SK-MEL-5 (cell line): ENCODE measurements at regions not wholly inside any gene's neighbourhood (a gene's known extent, or its start where the extent isn't known, plus 50 kb on each side); places are given as distances from the start of the nearest gene placed in this dataset.
"Not testable (repeated sequence)": the region's sequence is repeated elsewhere in the genome, so short reads cannot be mapped to it uniquely, and the experiment has no call there.

Source experiments
- DNase-seq: peaks from one replicate; pipeline ENCODE4 v3.0.0-alpha.2; 2016; ENCODE audit warnings: low read depth, low spot score
- in situ Hi-C: cut with HindIII; loops from 2 replicates; pipeline ENCODE4 v1.10.0; 2016; ENCODE audit warnings: low sequenced_read_pairs, high pct_unique_total_duplicates, low pct_unique_long_range_greater_than_20kb

DNA sequence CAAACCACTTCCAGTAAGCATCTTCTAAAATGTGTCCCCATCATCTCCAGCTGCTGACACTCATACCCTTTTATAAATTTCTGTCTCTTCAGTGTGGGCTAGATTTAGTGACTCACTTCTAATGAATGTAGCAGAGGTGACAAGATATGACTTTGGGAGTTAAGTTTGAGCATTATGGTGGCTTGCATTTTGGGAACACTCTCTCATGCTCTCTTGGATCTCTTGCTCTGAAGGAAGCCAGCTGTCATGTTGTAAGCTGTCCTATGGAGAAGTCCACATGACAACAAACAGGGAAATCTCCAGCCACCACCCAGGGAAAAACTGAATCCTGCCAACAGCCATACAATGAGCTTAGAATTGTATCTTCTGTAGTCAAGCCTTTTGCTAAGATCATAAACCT is 691.3 kb upstream of the PCDH7 start:
- DNase-seq = no peak
- in situ Hi-C loops = no loop called here

DNA sequence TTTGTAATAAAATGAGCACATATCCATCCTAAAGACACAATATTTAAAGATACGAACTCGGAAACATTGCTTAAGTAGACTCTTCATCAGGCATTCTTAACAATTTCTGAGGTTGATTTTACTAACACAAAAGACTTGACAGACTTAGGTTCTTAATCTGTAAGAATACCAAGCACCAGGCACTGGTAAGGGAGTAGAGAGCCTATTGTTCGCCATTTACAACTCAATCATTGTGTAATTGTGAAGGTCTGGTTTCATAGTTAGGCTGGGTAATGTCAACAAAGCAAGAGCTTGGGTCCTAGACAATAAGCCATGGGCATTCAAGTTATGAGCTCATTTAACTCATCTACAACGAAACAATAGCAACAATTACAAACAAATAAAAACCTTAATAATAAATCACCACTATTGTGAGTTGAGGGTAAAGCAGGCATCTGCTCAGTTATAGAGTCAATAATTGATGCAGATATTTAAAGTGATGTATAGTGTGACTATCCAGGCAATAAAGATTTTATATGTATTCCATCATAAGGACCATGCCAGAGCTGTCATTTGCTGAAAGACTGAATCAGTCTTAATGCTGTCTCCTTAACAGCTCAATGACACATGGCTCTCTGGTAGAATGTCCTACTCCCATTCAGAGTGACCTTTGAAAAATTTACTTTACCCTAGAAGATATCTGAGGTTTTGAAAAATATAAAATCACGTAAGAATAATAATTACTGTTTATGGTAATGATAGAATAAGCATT is 664.0 kb upstream of the PCDH7 start:
- in situ Hi-C loops = no loop called here
- no peak for DNase-seq

DNA sequence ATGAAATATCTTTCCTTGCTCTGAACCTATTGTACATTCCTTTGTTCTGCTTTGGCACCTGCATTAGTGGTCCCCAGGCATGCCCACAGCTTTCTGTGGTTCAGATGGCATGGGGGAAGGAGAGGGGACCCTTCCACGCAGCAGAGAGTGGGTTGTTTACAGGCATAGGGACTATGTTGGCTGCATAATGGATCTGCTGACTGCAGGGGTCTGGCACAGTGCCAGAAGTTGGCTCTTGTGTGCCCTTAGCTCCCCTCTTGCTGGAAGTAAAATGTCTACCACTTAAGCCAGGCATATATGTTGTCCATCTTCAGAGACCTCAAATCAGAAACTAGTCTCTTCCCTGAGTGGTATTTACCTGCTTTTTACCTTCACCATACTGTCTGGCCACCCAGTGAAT is 651.9 kb upstream of the PCDH7 start:
- in situ Hi-C loops = no loop called here
- DNase-seq = no peak

DNA sequence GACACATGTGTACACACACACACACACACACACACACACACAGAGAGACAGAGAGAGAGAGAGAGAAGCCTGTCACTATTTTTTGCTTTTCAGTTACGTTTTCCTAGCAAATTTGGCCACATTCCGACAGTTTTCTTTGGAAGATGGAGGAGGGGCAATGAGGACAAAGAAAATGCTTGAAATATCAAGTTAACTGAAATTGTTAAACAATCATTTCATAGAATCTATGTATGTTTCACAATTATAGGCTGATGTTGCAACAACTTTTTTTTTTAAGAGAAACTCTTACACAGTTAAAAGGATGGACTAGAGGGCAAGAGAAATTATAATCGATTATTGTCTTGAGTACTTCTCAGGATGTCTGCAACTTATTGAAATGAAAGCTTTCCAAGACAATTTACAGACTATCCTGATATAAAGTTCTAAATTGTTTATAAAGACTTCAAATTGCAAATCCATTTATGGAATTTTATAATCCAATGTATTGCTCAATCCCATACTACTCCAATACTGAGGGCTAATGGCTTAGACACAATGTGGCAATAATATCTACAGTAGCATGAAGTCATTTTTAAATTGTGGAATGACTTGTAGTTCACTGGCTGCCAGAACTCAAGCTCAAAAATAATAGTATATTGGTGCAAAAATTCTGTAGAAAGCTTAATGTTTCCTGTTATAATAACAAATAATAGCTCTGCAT is 647.0 kb upstream of the PCDH7 start:
- in situ Hi-C loops = no loop called here
- no peak for DNase-seq

DNA sequence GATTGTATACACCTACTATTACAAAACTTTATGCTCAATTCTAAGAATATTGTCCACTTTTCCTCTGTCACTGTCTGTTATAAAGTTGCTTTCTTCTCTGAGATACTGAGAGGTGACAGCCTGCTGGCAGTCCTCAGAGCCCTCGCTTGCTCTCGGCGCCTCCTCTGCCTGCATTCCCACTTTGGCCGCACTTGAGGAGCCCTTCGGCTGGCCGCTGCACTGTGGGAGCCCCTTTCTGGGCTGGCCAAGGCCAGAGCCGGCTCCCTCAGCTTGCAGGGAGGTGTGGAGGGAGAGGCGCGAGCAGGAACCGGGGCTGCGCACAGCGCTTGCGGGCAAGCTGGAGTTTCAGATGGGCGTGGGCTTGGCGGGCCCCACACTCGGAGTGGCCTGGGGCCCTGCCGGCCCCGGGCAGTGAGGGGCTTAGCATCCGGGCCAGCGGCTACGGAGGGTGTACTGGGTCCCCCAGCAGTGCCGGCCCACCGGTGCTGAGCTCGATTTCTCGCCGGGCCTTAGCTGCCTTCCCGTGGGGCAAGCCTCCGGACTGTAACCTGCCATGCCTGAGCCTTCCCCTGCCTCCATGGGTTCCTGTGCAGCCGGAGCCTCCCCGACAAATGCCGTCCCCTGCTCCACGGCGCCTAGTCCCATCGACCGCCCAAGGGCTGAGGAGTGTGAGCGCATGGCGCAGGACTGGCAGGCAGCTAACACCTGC is 627.6 kb upstream of the PCDH7 start:
- DNase-seq, in situ Hi-C loops: not testable (repeated sequence)

DNA sequence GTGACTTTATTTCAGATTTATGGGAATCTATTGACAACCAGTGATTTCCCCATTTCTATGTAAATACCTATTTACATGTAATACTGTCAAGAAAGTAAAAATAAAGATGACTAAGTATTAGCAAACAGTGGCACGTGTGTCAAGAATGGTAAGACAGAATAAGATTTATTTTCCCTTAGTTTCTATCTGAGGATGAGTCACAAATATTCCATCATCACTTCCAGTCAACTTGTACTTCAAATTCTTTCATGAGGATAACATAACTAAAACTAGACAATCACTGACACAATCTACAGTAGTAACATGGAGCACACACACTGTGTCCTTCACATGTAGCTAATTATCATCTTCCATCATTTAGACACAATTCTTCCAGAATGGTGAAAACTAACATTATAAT is 625.3 kb upstream of the PCDH7 start:
- in situ Hi-C loops = no loop called here
- DNase-seq = no peak

DNA sequence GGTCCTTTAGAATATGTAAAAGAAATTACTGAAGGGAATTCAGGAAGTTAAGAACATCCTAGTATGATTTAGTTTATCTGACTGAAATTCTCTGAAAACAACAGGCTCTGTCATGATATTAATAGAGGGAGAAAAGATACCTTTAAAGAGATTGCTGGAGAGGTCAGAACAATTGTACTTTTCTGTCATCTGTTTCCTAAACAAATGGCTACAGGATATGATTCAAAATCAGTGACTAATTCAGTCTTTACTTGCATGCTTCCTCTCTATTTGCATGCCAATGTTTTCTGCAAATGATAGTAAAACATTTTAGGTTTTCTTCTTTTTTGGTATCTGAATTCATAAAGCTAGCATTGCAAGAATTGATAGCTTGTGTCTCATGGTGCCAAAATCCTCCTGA is 616.7 kb upstream of the PCDH7 start:
- no peak for DNase-seq
- in situ Hi-C loops = no loop called here

DNA sequence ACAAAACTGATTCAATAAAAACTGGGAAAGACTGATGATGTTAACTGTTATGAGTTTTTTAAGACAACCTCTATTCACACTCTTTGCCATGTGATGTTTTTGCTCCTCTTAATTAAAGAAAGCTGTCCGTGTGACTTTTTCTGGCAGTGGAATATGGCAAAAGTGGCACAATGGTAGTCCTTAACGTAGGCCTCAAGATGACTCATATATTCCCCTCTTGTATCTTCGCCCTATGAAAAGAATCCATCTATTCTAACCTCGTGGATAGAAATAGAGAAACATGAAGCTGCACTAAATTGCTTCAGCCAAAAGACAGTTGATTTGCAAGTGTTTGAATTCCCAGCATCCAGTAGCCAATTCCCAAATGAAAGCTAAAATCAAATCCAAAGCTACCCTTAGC is 603.8 kb upstream of the PCDH7 start:
- in situ Hi-C loops = no loop called here
- peak; percentile 87 for DNase-seq

DNA sequence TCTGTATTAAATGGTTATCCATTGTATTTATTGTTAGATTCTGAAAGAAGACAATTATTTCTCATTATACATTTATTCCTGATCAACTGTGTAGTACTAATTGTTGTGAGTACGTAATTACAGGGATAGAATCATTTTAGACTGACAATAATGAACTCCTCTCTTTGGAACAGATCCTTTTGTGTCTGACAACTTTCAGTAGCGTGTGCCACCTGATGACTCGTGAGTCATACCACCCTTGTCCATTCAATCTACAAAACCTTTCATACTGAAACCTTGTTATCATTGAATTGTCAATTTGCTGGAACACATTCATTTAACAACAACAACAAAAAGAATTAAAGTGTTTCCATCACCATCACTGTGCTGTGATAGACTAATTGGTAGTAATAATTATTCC is 602.7 kb upstream of the PCDH7 start:
- in situ Hi-C loops = no loop called here
- peak; percentile 48 for DNase-seq

DNA sequence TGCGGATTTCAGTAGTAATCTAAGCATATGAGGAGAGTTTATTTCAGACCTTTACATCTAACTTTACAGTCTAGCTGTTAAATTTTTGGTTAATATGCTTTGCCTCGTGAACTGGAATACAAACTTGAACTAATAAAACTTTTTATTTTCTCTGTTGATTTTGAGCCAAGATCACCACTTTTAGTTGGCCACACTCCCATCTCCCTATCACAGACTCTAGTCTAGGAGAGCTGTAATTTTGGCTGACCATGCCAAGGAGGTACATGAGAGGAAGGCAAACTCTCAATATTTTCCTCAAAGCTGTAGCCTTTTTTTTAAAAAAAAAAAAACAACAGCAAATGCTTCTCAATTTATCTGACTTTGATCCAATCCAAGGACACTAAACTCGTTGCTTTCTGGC is 597.5 kb upstream of the PCDH7 start:
- in situ Hi-C loops = no loop called here
- DNase-seq = no peak

DNA sequence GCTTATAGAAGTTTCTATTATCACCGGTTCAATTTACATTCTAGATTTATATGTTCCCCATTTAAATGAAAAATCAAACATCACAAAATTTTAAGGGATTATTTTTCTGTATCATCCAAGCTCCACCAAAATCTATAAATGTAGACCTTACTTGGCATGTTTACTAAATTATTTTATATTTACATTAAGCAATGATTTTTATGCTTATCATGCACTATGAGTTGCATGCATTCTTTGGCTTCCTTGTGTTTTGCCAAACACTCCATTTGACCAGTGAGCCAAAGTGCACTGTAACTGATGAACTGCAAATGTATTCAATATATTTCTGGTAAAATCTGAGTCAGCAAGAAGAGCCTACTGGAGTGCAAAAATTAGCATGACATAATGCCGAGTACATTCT is 595.5 kb upstream of the PCDH7 start:
- in situ Hi-C loops, DNase-seq: not testable (repeated sequence)

DNA sequence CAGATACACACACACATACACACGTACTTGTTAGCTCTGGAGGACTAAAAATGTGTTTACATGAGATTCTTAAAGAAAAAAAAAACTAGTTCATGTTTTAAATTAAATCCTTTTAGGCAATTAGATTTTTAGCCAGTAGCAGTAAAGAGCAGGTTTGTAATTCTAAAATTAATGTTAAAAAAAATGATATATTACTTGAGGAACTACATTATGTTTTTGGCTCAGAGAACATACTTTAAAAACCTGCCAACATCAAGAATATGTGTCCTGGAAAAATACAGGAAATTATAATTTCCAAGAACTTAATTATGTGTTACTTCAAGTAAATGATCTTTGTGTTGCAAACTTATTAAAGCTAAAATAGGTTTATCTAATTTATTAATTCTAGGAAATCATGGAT is 594.3 kb upstream of the PCDH7 start:
- in situ Hi-C loops = no loop called here
- no peak for DNase-seq

DNA sequence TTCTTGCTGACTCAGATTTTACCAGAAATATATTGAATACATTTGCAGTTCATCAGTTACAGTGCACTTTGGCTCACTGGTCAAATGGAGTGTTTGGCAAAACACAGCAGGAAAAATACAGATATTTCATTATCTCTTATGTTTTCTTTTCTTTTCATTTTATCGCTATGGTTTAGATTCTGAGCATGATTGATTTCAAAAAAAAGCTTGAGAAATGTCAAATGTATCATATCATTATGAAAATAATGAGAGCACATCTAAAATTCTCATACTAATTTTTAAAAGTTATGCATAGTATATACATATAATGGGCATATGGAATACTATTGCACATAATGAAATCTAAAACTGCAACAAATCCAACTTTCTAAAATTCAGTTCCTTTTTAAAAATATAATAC is 593.8 kb upstream of the PCDH7 start:
- DNase-seq = no peak
- in situ Hi-C loops = no loop called here

DNA sequence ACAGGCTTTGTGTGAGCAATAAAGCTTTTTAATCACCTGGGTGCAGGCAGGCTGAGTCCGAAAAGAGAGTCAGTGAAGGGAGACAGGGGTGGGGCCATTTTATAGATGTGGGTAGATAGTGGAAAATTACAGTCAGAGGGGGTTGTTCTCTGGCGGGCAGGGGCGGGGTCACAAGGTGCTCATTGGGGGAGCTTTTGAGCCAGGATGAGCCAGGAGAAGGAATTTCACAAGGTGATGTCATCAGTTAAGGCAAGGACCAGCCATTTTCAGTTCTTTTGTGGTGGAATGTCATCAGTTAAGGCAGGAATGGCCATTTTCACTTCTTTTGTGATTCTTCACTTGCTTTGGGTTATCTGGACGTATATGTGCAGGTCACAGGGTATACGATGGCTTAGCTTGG is 571.3 kb upstream of the PCDH7 start:
- in situ Hi-C loops, DNase-seq: not testable (repeated sequence)

DNA sequence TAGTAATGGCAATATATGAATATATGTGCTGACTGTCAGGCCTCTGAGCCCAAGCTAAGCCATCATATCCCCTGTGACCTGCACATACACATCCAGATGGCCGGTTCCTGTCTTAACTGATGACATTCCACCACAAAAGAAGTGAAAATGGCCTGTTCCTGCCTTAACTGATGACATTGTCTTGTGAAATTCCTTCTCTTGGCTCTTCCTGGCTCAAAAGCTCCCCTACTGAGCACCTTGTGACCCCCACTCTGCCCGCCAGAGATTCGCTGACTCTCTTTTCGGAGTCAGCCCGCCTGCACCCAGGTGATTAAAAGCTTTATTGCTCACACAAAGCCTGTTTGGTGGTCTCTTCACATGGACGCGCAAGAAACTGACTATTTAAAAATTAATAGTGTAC is 570.6 kb upstream of the PCDH7 start:
- DNase-seq, in situ Hi-C loops: not testable (repeated sequence)

DNA sequence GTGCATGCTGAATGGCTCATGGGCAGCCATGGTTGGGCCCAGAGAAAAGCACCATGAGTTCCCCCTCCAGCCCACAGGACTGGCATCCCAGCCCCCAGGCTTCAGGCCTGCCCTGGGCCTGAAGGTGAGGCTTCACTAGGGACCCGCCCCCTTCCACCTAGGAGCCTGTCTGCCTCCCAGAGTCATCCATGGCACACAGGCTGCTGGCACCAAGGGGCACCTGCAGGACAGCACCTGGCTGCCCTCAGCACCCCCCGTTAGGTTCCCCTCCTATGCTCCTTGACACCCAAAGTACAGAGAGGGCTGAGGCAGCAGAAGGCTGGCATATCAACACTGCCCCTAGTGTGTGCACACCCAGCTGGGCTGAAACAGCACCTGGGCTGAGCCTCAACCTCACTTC is 566.7 kb upstream of the PCDH7 start:
- DNase-seq = no peak
- in situ Hi-C loops = no loop called here

DNA sequence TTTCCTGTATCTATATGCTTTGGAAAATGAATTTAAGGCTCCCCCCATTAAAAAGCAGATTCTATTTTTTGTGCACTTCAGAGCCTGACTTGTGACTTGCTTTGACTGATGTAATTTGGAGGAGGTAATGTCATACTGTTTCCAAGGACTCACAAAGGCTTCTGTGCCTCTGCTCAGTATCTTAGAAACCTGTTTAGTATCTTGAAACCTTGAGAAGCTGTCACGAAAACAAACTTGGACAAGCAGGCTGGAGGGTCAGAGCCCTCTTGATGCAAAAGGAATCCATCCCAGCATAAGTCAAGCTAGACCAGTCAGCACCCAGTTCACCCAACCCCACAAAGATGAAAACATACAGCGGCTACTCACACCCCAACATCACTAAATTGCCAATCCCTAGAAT is 560.0 kb upstream of the PCDH7 start:
- in situ Hi-C loops = no loop called here
- DNase-seq = no peak

DNA sequence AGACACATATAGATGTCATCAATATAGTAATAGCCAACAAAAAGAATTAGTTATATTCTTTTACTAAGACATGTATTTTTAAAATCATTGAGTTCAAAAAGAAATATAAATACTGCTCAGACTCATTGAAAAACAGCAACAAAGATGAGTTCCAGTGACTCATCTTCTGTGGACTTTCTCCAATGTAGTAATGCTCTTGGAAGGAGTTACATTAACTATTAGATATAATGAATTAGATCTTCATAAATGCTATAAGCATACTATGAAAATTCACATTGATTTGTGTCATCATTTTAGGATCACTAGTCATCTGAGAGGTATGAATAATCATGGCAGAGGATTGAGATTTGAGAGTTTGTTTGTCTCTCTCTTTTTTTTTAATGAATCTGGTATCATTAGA is 547.8 kb upstream of the PCDH7 start:
- in situ Hi-C loops = no loop called here
- DNase-seq = no peak

DNA sequence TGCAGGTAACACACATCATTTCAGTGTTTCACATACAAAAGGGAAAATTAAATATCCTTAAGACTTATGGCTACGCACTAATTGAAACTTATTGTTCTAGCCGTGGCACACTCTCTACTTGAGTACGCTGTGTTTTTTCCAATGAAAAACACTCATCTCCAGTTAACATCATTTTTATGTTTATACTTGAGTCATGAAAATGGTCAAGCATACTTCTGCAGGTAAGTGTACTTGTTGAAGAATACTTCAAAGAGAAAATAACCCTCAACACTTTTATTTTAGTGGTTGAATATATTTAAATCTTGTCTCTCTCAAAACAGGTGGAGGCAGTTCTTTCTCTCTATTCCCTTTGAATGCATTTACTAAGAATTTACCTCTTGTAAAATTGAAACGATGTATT is 538.7 kb upstream of the PCDH7 start:
- no peak for DNase-seq
- in situ Hi-C loops = no loop called here
